ENCODE measurements at regions not wholly inside any gene's neighbourhood (a gene's known extent, or its start where the extent isn't known, plus 50 kb on each side); places are given as distances from the start of the nearest gene placed in this dataset.

DNA sequence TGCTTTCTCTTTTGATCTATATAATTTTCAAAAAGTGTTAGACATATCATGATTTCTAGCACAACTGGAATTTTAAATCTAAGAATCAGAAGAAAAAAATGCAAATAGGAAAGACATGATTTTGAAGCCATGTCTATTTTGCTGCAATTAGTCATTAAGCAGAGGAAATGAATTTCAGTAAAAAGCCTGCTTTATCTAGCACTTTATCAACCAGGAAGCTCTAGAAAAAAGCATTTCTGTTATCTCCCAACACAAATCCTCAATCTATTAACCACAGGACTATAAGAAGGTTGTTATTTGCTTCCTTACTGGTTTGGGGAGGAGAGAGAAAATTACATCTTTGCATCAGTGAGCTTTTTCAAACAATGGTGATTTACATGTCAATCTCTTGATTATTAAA is 716.7 kb downstream of the DIAPH3 start:
- Histone ChIP-seq H3K27me3 (ENCODE audit: control insufficient read depth in 1 of 2, insufficient read depth in 2 of 2, low read length in 2 of 2) (no peaks in the 10 kb centered on the region; a peak in 1 of 5 replicates), H3K4me2 (ENCODE audit: low read depth, low read length) (no peak overlapping the region), H3K36me3 (replicated peaks in 1 of 2; ENCODE audit: control insufficient read depth in 1 of 2, insufficient read depth in 2 of 2, low read length in 2 of 2) (no peaks in the 10 kb centered on the region), H3K4me1 (ENCODE audit: insufficient read depth, low read length) (peaks cover 5% of the 10 kb centered on the region; the same call in 1 of the 2 replicates), H4K20me1 (ENCODE audit: insufficient read depth, low read length) (no peaks in the 10 kb centered on the region), H3K79me2 (ENCODE audit: insufficient read depth, low read length) (no peaks in the 10 kb centered on the region), H3K27ac (ENCODE audit: extremely low read length, insufficient read depth, low read length) (no peak overlapping the region), H2AFZ (ENCODE audit: low read length) (no peak overlapping the region), H3K9me3 (ENCODE audit: low read length) (no peaks in the 10 kb centered on the region), H3K4me3 (replicated peaks in 1 of 3; ENCODE audit: insufficient read depth in 1 of 3, low read depth in 2 of 3, low read length in 3 of 3) (no peak overlapping the region), H3K9ac (ENCODE audit: insufficient read depth, low read depth, low read length) (no peak overlapping the region)
- no TSS peak for BruUV-seq (replicated peaks)
- CTCF ChIA-PET (ENCODE audit: low intra/inter-chr PET ratio, low total read pairs): no interaction called here
- POLR2A ChIA-PET: no interaction called here
- no peak for ATAC-seq
- no peak for DNase-seq (ENCODE audit: low spot score)
- TF ChIP-seq KLF6 (CRISPR knock-in tag; IDR thresholded peaks at IDR 0.05) (no peak), CENPT (CRISPR knock-in tag; IDR thresholded peaks at IDR 0.05; ENCODE audit: low read depth) (no peak), REPIN1 (CRISPR knock-in tag; IDR thresholded peaks at IDR 0.05; ENCODE audit: borderline replicate concordance, low read depth) (no peak), GLI4 (CRISPR knock-in tag; IDR thresholded peaks at IDR 0.05; ENCODE audit: borderline replicate concordance) (no peak), AGO1 (IDR thresholded peaks at IDR 0.05; ENCODE audit: low read depth, low read length, poor library complexity, severe bottlenecking) (no peak), ZNF615 (CRISPR knock-in tag; IDR thresholded peaks at IDR 0.05; ENCODE audit: borderline replicate concordance) (no peak), HOXA3 (CRISPR knock-in tag; IDR thresholded peaks at IDR 0.05) (no peak), IRF9 (CRISPR knock-in tag; IDR thresholded peaks at IDR 0.05; ENCODE audit: borderline replicate concordance) (no peak), ZBTB7B (CRISPR knock-in tag; IDR thresholded peaks at IDR 0.05) (no peak)
- TF ChIP-seq, protein P1, sequence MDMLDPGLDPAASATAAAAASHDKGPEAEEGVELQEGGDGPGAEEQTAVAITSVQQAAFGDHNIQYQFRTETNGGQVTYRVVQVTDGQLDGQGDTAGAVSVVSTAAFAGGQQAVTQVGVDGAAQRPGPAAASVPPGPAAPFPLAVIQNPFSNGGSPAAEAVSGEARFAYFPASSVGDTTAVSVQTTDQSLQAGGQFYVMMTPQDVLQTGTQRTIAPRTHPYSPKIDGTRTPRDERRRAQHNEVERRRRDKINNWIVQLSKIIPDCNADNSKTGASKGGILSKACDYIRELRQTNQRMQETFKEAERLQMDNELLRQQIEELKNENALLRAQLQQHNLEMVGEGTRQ (IDR thresholded peaks at IDR 0.05; ENCODE audit: low read depth, low read length): no peak
- TF ChIP-seq, protein P1 (CRISPR knock-in tag; IDR thresholded peaks at IDR 0.05; ENCODE audit: borderline replicate concordance): no peak
- intact Hi-C loops (cut with micrococcal nuclease; ENCODE audit: unreplicated experiment) (no loop called here), in situ Hi-C loops (cut with HindIII; ENCODE audit: extremely low pct_ligation_motif_present, low pct_unique_long_range_greater_than_20kb) (no loop called here)
- no peak for FAIRE-seq

All from HepG2 (cell line).